ENCODE measurements at regions not wholly inside any gene's neighbourhood (a gene's known extent, or its start where the extent isn't known, plus 50 kb on each side); places are given as distances from the start of the nearest gene placed in this dataset.
"Not testable (repeated sequence)": the region's sequence is repeated elsewhere in the genome, so short reads cannot be mapped to it uniquely, and the experiment has no call there.

DNA sequence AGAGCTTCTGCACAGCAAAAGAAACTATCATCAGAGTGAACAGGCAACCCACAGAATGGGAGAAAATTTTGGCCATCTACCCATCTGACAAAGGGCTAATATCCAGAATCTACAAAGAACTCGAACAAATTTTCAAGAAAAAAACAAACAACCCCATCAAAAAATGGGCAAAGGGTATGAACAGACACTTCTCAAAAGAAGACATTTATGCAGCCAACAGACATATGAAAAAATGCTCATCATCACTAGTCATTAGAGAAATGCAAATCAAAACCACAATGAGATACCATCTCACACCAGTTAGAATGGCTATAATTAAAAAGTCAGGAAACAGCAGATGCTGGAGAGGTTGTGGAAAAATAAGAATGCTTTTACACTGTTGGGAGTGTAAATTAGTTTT, 340.6 kb downstream of the TFAP2B start:
- not testable (repeated sequence) for DNase-seq

DNA sequence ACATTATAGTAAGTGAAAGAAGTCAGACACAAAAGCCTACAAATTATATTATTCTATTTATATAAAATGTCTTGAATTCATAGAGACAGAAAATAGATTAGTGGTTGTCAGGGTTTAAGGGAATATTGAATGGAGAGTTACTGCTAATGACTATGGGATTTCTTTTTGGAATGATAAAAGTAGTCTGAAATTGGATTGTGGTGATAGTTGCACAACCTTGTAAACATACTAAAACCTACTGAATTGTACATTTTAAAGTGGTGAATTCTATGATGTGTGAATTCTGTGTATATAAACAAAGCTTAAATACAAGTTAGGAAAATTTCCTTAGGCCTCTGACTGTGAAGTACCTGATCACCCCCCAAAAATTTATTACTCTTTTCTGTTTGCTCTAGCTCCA, 343.1 kb downstream of the TFAP2B start:
- DNase-seq: no peak

DNA sequence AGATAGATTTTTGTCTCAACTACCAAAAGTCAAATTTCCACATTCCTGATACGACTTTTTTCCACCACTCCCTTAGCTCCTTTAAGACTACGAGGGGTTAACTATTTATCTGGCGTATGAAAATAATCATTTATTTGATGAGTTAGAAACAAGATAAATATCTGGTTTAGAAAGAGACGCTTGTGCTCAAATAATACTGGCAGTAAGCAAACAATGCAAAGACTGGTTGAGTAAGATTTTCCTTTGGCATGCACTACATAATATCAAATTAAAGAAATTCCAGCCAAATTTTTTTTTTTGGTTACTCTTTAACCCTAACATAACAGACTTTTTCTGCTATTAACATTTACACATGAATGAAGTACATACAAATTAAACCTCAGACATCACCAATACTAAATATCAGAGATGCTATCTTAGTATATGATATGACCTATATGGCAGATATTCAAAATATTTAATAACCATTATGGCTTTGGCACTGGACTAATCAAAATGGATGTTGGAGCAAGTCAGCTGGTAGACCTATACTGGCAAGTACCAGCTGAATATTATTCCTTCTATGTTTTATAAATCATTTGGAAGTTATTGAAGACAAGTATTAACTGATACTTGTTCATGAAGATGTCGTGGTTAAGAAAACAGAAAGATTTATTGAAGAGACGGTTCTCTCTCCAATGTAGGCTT, 345.3 kb downstream of the TFAP2B start:
- no peak for DNase-seq

DNA sequence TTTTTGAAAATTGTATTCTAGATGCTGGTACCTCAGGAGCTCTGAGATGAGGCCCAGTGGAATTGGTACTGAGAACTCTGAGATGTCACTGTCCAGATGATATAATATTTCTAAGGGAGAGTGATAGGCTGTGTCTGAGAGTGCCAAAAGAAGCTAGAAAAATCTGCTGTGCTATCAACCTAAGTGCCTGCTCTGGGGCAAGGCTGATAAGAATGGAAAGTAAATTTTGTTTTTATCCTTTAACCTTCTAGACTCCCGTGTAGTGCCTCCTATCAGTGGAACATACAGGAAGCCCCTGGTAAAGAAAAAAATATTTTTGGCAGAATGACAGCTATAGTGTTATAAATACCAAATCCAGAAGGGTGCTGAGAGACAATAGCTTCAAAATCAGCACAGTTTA, 348.2 kb downstream of the TFAP2B start:
- no peak for DNase-seq

DNA sequence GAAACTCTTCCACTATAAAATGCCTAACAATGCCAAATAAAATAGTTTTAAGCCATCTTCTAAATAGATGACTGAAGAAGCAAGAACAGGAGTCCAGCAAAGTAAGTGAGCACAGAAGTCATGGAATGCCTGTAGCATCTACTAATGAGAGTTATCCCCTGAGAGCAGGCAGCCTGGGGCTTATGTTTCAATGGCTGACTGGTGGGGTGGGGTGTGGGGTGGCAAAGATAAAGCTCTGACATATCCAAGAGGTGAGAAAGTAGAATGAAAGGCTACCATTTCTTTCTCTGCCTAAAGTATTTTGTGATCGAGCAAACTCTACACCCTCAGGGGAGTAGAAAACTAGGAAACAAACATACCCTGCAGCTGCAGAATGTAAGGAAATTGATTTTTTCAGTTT, 348.8 kb downstream of the TFAP2B start:
- no peak for DNase-seq

DNA sequence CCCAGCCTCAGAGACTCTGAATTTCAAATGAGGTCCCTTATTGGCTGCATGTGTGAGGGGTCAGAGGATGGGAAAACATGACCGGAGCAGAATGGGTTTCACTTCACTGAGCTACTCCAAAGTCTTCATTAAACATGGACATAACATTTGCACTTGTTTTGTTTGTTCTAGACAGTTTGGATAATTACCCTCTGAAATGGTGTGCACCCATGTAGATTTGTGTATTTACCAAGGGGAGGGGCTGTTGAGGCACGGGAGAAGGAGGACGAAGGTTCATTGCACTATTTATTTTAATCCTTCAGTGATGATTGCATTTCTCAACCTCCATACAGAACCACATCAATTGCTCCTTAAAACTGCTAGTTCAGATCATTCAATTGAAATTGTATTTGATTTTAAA, 364.2 kb downstream of the TFAP2B start:
- no peak for DNase-seq

DNA sequence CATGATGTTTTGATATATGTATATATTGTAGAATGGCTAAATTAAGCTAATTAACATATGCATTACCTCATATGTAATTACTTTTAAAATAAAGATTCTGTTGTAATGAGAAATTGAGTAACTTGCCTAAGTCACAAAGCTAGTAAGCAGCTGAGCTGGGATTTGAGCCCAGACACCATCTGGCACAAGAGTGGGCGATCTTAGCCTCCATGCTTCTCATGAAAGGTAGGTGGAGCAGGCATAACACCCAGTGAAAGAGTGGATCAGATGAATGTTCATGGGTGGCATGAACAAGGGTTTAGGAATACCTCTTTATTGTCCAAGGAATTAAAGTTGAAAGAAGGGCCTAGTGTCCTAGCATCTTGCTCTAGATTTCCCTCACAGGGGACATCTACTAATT, 365.4 kb downstream of the TFAP2B start:
- DNase-seq: no peak

DNA sequence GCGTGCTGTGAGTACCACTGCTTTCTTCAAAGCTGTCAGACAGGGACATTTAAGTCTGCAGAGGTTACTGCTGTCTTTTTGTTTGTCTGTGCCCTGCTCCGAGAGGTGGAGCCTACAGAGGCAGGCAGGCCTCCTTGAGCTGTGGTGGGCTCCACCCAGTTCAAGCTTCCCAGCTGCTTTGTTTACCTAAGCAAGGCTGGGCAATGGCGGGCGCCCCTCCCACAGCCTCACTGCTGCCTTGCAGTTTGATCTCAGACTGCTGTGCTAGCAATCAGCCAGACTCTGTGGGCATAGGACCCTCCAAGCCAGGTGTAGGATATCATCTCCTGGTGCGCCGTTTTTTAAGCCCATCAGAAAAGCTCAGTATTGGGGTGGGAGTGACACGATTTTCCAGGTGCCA, 374.5 kb downstream of the TFAP2B start:
- not testable (repeated sequence) for DNase-seq

DNA sequence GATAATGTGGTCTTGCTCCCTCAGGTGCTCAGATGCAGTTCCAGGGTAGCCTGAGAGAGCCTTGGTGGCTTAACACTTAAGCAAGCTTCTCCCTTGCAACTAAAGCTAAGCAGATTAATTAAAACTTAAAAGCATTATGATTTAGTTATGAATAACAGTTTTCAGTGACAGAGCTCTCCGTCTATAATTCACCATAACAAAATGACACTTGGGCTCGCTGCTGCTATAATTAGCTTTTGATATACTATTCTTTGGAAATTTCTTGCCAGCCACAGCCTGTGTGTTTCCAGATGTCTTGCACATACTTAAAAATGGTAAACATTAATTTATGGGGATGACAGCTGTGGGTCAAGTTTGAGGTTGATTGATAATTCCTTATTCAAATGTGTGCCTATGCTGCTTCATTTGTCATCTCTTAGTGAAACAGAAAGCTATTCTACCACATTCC, 380.5 kb downstream of the TFAP2B start:
- DNase-seq: no peak

DNA sequence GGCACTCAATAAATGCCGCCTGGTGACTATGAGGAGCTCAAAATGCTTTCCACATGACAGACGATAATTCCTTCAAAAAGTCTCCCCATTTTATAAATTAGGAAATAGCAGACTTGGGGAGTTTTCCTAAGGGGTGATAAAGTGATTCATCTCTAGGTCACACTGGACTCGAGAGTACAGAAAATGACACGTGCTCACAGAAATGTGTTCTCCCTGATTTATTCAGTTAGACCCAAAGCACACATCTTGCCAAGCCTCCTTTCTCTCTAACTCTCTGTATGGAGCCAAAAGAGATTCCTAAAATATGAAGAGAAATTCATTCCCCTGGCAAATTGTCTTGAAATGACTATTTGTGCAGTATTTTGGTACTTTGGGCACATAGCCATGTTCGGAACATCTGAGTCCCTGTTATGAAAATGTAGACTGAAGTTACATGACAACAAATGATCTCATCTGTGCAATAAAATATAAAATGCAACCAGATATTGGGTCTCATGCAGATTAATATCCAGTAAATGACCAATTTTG, 381.1 kb downstream of the TFAP2B start:
- DNase-seq: no peak

DNA sequence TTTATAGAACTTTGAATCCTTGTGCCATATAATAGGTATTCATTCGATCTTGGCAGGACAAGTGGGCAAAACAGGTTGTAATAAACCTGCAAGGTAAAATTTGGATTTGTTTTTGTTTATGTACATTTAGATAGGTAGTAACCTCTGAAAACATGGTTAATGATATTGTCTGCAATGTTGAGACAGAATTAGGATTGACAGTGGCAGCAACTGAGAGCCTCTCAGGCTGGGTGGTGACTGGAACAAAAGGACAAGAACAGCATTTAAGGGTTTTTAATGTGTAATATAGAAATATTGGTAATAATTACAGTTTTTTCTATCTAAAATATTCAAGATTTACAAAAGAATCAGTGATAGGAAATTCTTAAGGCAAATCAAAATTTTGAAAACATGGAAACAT, 382.0 kb downstream of the TFAP2B start:
- DNase-seq: no peak

DNA sequence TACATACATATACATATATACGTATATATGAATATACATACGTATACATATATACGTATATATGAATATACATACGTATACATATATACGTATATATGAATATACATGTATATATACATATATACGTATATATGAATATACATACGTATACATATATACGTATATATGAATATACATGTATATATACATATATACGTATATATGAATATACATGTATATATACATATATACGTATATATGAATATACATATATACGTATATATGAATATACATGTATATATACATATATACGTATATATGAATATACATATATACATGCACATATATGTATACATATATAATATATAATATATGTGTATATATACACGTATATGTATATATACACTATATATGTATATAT, 384.0 kb downstream of the TFAP2B start:
- DNase-seq: not testable (repeated sequence)

DNA sequence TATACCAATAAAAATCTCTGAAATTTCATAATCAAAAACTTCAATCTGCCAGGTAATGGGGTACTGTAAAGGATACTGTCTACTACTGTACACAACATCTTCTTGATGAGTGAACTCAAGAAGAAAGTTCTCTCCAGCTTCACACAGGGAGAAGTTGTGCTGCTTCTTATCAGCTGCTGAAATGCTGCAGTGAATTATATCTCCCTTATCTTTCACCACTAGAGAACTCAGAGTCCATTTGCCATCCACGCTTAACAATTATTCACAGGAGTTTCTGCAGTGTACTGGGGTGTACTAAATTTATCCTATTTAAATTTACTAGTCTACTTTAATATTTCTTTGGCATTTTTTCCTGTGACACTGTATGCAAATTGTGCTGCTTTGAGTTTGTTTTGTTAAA, 384.8 kb downstream of the TFAP2B start:
- no peak for DNase-seq

DNA sequence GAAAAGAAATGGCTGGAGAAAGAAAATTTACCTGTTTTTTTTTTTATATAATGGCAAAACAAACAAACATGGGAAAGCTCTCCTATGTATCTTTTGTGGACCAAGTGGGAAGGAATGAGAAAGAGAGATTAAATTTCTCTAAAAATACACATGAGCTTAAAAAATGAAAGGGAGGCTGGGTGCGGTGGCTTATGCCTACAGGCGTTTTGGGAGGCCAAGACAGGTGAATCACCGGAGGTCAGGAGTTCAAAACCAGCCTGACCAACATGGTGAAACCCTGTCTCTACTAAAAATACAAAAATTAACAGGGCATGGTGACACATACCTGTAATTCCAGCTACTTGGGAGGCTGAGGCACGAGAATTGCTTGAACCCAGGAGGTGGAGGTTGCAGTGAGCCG, 388.0 kb downstream of the TFAP2B start:
- DNase-seq: not testable (repeated sequence)

DNA sequence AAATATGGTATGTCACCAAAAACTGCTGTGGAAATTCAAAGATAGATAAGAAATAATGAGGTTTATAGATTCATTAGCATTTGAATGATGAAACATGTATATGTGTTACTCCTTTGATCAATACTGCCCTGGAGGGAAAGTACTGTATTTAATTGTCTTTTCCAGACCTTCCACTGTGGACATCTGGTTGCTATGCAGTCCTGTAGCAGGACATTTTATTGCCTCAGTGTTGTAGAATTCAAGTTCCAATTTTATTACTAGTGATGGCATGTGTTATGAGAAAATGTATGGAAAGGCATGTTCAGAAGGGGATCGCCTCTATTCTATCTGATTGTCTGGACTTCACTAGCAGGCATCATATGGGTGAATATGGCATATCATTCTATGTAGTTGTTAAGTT, 391.0 kb downstream of the TFAP2B start:
- DNase-seq: no peak

DNA sequence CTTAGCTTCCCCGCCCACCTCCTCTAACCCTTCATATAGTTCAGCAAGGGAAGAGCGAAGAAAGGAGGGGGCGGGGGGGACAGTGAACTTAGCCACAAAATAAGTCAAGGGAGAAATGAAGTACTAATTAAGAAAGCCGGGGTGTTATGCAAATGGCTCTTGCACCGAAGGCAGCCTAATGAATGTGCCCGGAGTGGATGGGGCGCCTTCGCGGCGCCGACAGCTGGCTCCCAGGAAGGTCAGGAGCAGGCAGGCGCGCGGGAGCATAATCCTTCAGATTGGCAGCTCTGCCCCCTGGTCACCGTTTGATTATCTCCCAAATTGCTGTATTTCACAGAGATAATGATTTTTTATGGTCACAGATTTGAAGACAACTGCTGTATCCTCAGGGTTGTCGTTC, 395.1 kb downstream of the TFAP2B start:
- no peak for DNase-seq

DNA sequence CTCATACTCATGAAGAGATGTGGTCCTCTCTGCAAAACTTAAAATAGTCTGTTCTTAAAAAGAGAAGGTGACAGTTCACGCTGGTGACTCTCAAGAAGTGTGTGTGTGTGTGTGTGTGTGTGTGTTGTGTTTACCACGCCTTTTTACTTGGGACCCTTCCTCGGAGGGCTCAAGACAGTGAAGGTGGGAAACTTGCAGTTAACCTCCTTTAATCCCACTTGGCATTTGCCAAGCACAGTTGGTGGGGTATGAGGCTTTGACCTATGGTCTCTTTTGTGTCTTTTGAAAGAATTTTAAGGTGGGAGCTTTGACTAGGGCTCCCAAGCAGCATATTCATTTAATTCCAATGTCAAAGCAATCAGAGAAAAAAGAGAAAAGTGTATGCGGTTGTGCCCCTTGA, 395.8 kb downstream of the TFAP2B start:
- DNase-seq: no peak

DNA sequence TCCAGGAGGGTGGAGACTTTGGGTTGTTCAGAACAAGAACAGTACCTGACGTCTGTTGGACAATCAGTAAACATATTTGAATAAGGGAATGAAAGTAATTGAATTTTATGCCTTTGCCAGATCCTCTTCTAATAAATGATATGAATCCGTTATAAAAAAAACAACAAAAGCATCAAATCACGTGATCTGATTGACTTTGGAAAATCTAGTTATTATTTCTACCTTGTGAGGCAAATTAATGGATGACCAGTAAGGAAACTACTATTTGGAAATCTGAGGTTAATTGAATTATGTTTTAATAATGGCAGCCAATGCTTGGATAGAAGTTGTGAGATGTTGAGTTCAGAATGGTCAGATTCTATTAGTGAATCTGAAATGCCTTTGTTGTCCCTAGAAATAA, 399.5 kb downstream of the TFAP2B start:
- DNase-seq: no peak

DNA sequence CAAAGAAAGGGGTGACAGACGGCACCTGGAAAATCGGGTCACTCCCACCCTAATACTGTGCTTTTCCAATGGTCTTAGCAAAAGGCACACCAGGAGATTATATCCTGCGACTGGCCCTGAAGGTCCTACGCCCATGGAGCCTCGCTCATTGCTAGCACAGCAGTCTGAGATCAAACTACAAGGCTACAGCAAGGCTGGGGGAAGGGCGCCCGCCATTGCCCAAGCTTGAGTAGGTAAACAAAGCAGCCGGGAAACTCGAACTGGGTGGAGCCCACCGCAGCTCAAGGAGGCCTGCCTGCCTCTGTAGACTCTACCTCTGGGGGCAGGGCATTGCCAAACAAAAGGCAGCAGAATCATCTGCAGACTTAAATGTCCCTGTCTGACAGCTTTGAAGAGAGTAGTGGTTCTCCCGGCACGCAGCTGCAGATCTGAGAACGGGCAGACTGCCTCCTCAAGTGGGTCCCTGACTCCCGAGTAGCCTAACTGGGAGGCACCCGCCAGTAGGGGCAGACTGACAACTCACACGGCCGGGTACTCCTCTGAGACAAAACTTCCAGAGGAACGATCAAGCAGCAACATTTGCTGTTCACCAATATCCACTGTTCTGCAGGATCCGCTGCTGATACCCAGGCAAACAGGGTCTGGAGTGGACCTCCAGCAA, 406.0 kb downstream of the TFAP2B start:
- not testable (repeated sequence) for DNase-seq

DNA sequence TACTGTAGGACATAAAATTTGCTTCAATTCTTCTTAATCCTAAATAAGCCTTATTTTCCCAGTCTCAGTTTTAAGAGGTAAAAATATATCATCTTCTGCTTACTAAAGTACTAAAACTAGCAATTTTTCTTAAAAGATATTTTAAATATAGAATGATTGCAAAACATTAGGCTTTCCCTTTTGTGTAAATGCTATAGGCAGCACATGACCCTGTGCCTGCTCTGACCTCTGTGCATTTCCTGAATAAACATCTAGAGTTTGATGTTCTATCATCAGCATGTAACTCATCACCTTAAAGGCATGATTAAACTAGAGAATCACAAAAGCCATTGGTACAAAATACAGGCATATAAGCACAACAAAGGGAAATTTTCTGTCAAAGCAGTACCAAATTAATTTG, 422.7 kb downstream of the TFAP2B start:
- no peak for DNase-seq

DNA sequence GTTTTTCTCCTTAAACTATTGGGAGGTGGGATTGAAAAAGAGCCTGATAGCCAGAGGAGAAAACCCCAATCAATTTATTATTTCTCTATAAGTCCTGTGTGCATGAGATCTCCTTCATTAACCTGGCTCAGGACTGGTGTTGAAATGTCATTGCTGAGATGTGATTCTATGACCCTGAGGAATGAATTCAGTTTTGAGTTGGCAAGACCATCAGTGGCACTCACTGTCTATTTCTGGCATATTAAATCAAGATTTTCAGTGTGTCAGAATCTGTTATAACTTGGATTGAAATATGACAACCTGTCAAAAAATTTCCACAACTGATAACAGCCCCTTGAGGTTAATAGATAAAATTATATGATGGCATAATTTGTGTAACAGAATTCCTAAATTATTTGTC, 431.1 kb downstream of the TFAP2B start:
- DNase-seq: no peak

DNA sequence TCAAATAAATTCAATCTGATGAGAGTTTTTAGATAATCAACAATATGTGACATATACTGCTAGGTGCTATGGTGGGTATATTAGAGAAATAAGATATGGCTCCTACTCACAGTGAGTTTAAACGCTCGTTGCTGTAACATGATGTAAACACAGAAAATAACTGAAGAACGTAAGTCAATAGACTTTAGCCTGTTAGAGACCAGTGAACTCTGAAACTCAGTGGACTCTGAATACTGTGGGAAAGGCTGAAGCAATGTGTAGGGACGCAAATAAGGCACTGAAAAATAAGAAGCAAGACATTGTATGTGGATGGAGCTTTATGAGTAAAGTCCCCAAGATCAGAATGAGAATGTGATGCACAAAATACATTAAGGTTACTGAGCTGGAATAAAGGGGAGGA, 431.6 kb downstream of the TFAP2B start:
- no peak for DNase-seq

DNA sequence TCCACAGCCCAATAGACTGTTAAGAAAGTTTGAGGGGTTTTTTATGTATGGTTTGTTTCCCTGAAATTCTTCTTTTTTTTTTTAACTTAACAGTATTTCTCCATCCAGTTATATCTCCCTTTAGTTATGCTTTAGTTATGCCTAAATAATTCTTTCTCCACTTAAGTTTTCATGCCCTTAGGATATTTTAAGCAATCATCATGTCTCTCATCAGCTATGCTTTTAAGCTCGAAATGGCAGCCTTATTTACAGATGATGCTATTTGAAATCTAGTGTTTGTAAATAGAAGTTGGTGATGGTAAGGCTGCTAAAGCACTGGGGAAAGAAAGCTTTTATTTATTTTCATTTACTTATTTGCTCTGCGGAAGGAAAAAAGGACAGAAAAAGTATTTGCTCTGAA, 439.3 kb downstream of the TFAP2B start:
- DNase-seq: no peak

DNA sequence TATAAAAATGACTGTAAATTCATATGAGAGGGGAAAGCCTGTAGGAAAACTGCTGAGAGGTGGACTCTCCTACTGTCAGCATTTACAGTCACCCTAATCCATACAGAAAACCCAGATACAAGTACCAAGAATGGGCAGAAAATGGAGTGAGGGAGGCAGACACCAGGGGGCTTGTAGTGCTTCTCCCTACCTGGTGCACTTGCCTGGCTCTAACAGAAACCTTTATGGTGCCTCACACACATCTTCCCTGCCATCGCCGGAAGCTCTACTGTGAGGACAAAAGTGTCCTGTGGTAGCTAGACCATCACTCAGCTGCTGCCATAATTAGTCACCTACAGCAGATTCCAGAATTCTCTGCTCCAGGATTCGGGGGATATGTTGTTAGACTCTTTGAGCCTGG, 441.3 kb downstream of the TFAP2B start:
- DNase-seq: no peak

DNA sequence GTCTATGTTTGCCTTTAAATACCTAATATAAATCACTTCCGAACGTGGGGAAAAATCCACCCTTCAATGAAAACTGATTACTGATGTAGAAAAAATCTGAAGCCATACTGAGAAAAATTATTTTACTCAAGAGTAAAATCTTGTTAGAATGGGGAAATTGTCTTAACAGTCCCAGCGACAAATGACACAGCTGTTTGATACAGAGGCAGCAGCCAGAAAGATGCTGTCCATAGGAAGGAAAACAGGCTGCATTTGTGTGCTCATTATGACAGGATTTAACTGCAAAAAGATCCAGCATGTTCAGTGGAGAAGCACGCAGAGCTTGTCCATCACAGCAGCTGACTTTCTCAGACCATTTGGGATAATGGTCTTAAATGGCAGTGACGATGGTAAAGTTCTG, 443.0 kb downstream of the TFAP2B start:
- DNase-seq: no peak

All from GF-D8 (cell line).